Skeletal muscle satellite cell (primary cell): ENCODE measurements at regions not wholly inside any gene's neighbourhood (a gene's known extent, or its start where the extent isn't known, plus 50 kb on each side); places are given as distances from the start of the nearest gene placed in this dataset.

Experiments used
- H3K27me3 ChIP-seq: 2 replicates; pipeline ENCODE4 v1.7.0; 2013; ENCODE audit warnings: low read length; ENCODE audit not compliant: control insufficient read depth, insufficient read depth
- H3K36me3 ChIP-seq: 2 replicates; pipeline ENCODE4 v1.7.0; 2013; ENCODE audit warnings: mild to moderate bottlenecking, control low read depth, low read length; ENCODE audit not compliant: insufficient read depth
- H3K4me1 ChIP-seq: 2 replicates; pipeline ENCODE4 v1.7.0; 2013; ENCODE audit warnings: low read length; ENCODE audit not compliant: control insufficient read depth, insufficient read depth
- H3K4me2 ChIP-seq: 2 replicates; pipeline ENCODE4 v1.7.0; 2013; ENCODE audit warnings: mild to moderate bottlenecking, low read length
- H3K4me3 ChIP-seq: 2 replicates; pipeline ENCODE4 v1.7.0; 2013; ENCODE audit warnings: low read length
- H3K9ac ChIP-seq: 2 replicates; pipeline ENCODE4 v1.7.0; 2013; ENCODE audit warnings: mild to moderate bottlenecking, low read depth, low read length, moderate library complexity
- H3K9me3 ChIP-seq: replicated peaks from 2 replicates; pipeline ENCODE4 v1.7.0; 2013; ENCODE audit warnings: mild to moderate bottlenecking, control low read depth, low read length

GRCh38 chr6:1025821-1026220 lies 286.1 kb upstream of the FOXQ1 start:
- H3K4me1 ChIP-seq: no peaks in the 10 kb centered on the region
- H3K9ac ChIP-seq: no peak overlapping the region
- no peak overlapping the region for H3K4me2 ChIP-seq
- no peaks in the 10 kb centered on the region for H3K9me3 ChIP-seq
- no peak overlapping the region for H3K4me3 ChIP-seq
- H3K27me3 ChIP-seq: no peaks in the 10 kb centered on the region
- no peaks in the 10 kb centered on the region for H3K36me3 ChIP-seq

- Histone ChIP-seq H3K27me3 (no peaks in the 10 kb centered on the region), H3K4me2 (no peak overlapping the region), H3K9me3 (no peaks in the 10 kb centered on the region), H3K4me1 (no peaks in the 10 kb centered on the region), H3K36me3 (no peaks in the 10 kb centered on the region), H3K9ac (no peak overlapping the region), H3K4me3 (no peak overlapping the region)
Observed at GRCh38 chr6:1024587-1024986, 287.3 kb upstream of the FOXQ1 start.

- Histone ChIP-seq H3K4me2 (no peak overlapping the region), H3K27me3 (no peaks in the 10 kb centered on the region), H3K4me1 (no peaks in the 10 kb centered on the region), H3K9me3 (no peaks in the 10 kb centered on the region), H3K9ac (no peak overlapping the region), H3K4me3 (no peak overlapping the region), H3K36me3 (no peaks in the 10 kb centered on the region)
Observed at GRCh38 chr6:1024161-1024560, 287.7 kb upstream of the FOXQ1 start.

- Histone ChIP-seq H3K4me1 (no peaks in the 10 kb centered on the region), H3K9me3 (peaks cover 3% of the 10 kb centered on the region), H3K4me3 (no peak overlapping the region), H3K9ac (no peak overlapping the region), H3K4me2 (no peak overlapping the region), H3K27me3 (no peaks in the 10 kb centered on the region), H3K36me3 (no peaks in the 10 kb centered on the region)
Observed at GRCh38 chr6:1023229-1023628, 288.7 kb upstream of the FOXQ1 start.

GRCh38 chr6:1022719-1023118 lies 289.2 kb upstream of the FOXQ1 start:
- H3K27me3 ChIP-seq: no peaks in the 10 kb centered on the region
- H3K4me3 ChIP-seq: no peak overlapping the region
- H3K4me2 ChIP-seq: no peak overlapping the region
- no peaks in the 10 kb centered on the region for H3K4me1 ChIP-seq
- H3K9me3 ChIP-seq: peaks cover 3% of the 10 kb centered on the region
- H3K9ac ChIP-seq: no peak overlapping the region
- no peaks in the 10 kb centered on the region for H3K36me3 ChIP-seq

GRCh38 chr6:1020837-1021236 lies 291.1 kb upstream of the FOXQ1 start:
- H3K27me3 ChIP-seq: no peaks in the 10 kb centered on the region
- peaks cover 3% of the 10 kb centered on the region for H3K9me3 ChIP-seq
- H3K4me3 ChIP-seq: no peak overlapping the region
- H3K36me3 ChIP-seq: no peaks in the 10 kb centered on the region
- H3K4me2 ChIP-seq: no peak overlapping the region
- no peaks in the 10 kb centered on the region for H3K4me1 ChIP-seq
- no peak overlapping the region for H3K9ac ChIP-seq

- no peaks in the 10 kb centered on the region for H3K27me3 ChIP-seq
- no peak overlapping the region for H3K4me2 ChIP-seq
- no peak overlapping the region for H3K4me3 ChIP-seq
- H3K4me1 ChIP-seq: no peaks in the 10 kb centered on the region
- no peak overlapping the region for H3K9ac ChIP-seq
- H3K36me3 ChIP-seq: no peaks in the 10 kb centered on the region
- H3K9me3 ChIP-seq: peaks cover 3% of the 10 kb centered on the region
Observed at GRCh38 chr6:1020133-1020532, 291.8 kb upstream of the FOXQ1 start.

GRCh38 chr6:1018041-1018440 lies 293.9 kb upstream of the FOXQ1 start:
- H3K4me3 ChIP-seq: no peak overlapping the region
- no peaks in the 10 kb centered on the region for H3K36me3 ChIP-seq
- peaks cover 3% of the 10 kb centered on the region for H3K9me3 ChIP-seq
- no peaks in the 10 kb centered on the region for H3K4me1 ChIP-seq
- no peaks in the 10 kb centered on the region for H3K27me3 ChIP-seq
- H3K9ac ChIP-seq: no peak overlapping the region
- no peak overlapping the region for H3K4me2 ChIP-seq

- H3K9ac ChIP-seq: no peak overlapping the region
- no peaks in the 10 kb centered on the region for H3K27me3 ChIP-seq
- H3K9me3 ChIP-seq: peaks cover 3% of the 10 kb centered on the region
- no peak overlapping the region for H3K4me3 ChIP-seq
- no peaks in the 10 kb centered on the region for H3K36me3 ChIP-seq
- H3K4me1 ChIP-seq: no peaks in the 10 kb centered on the region
- no peak overlapping the region for H3K4me2 ChIP-seq
Observed at GRCh38 chr6:1016329-1017302, 295.3 kb upstream of the FOXQ1 start.

- H3K4me1 ChIP-seq: no peaks in the 10 kb centered on the region
- H3K9ac ChIP-seq: no peak overlapping the region
- H3K4me3 ChIP-seq: no peak overlapping the region
- H3K9me3 ChIP-seq: peaks cover 3% of the 10 kb centered on the region
- no peaks in the 10 kb centered on the region for H3K27me3 ChIP-seq
- no peaks in the 10 kb centered on the region for H3K36me3 ChIP-seq
- no peak overlapping the region for H3K4me2 ChIP-seq
Observed at GRCh38 chr6:1015825-1016224, 296.1 kb upstream of the FOXQ1 start.

GRCh38 chr6:1014431-1014807 lies 297.5 kb upstream of the FOXQ1 start:
- Histone ChIP-seq H3K9ac (no peak overlapping the region), H3K36me3 (no peaks in the 10 kb centered on the region), H3K9me3 (peaks cover 3% of the 10 kb centered on the region), H3K4me2 (no peak overlapping the region), H3K27me3 (no peaks in the 10 kb centered on the region), H3K4me1 (no peaks in the 10 kb centered on the region), H3K4me3 (no peak overlapping the region)
